ENCODE measurements at regions not wholly inside any gene's neighbourhood (a gene's known extent, or its start where the extent isn't known, plus 50 kb on each side); places are given as distances from the start of the nearest gene placed in this dataset.
"Not testable (repeated sequence)": the region's sequence is repeated elsewhere in the genome, so short reads cannot be mapped to it uniquely, and the experiment has no call there.

- no peak for DNase-seq (ENCODE audit: low read depth)
These were observed 96.2 kb upstream of the TSHZ3 start for GRCh38 chr19:31445406-31445805.

- DNase-seq (ENCODE audit: low read depth) = no peak
These were observed 99.0 kb upstream of the TSHZ3 start for GRCh38 chr19:31448221-31448657.

DNA sequence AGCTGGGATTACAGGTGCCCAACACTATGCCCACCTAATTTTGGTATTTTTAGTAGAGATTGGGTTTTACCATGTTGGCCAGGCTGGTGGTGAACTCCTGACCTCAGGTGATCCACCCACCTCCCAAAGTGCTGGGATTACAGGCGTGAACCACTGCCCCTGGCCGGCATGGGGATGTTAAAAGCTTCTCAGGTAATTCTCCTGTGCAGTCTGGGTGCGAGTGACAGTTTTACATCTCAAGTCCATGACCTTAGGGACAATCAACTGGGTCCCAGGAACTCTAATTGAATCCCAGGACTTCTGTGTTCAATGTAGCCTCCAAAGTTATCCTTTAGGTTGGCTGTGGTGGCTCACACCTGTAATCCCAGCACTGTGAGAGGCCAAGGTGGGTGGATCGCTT, 100.1 kb upstream of the TSHZ3 start:
- no peak for DNase-seq (ENCODE audit: low read depth)

- DNase-seq (ENCODE audit: low read depth) = no peak
These were observed 101.5 kb upstream of the TSHZ3 start for GRCh38 chr19:31450696-31451095.

- DNase-seq (ENCODE audit: low read depth) = no peak
These were observed 102.6 kb upstream of the TSHZ3 start for GRCh38 chr19:31451686-31452330.

DNA sequence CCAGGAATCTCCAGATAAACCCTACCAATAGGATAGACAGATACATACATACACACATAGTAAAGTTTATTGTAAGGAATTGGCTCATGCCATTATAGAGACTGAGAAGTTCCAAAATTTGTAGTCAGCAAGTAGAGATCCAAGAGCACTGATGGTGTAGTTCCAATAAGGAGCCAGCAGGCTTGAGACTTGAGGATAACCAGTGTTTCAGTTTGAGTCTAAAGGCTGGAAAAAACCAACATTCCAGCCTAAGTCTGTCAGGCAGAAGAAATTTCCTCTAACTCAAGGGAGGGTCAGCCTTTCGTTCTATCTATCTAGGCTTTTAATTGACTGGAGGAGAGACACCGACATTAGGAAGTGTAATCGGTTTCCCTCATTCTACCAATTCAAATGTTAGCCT, 110.2 kb upstream of the TSHZ3 start:
- DNase-seq (ENCODE audit: low read depth) = no peak

DNA sequence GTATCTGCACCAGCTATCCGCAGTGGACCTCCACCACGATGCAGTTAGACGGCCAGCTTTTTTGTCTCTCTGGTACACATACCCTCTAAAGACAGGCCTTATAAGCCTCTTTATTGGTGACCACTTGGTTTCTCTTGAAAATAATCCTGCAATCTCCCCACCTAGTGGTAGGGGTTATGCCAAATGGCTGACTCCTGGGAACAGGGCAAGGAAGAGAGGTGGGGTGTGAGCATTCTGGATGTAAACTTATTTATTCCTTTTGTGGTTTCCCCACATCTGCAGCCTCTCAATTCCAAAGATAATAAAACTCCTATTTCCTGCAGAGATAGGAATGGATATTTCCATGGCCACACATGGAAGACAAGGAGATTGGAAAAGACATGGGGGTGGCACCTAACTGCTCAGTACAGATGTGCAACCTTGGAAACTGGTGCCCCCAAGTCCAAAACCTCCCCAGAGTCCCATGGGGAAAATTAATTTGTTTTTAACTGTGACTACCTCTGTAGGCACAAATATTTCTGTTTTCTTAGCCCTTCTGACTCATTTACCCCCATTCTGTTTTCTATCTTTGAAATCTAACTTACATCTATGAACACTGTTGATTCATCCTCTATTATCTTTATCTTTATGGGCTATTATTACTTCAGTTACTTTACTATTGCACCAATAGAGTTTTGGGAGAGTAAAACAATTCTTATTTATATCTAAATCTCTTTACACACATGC, 112.7 kb upstream of the TSHZ3 start:
- no peak for DNase-seq (ENCODE audit: low read depth)

DNA sequence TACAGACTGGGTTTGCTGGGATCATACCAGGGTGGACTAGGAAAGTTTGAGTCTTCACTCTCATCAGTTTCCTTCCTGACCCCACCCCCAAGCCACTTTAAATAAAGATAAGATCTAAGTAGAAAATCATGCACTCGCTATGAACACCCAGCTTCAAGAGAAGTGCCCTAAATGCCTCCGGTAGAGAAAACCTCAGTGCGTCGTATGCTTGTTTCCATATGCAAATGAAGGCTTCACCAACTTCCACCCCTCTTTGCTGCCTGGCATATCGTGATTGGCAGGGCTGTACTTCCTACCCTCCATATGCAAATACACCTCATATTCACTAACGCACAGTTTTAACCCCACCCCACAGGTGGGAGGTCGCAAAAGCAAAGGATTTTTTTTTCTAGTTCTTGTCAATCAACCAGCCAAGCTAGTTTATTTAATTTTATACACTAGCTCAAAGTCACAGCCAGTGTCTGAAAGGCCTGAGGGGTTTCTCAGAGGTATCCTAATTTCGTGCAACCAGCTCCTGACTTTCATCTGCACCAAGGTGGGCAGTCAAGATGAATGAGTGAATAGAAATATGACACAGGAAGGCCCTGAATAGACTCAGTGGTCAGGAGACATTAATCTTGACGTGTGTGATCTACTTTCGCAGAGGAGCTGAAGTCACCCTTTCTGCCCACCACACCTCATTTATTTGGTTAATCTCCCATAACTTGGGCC, 121.1 kb upstream of the TSHZ3 start:
- no peak for DNase-seq (ENCODE audit: low read depth)

DNA sequence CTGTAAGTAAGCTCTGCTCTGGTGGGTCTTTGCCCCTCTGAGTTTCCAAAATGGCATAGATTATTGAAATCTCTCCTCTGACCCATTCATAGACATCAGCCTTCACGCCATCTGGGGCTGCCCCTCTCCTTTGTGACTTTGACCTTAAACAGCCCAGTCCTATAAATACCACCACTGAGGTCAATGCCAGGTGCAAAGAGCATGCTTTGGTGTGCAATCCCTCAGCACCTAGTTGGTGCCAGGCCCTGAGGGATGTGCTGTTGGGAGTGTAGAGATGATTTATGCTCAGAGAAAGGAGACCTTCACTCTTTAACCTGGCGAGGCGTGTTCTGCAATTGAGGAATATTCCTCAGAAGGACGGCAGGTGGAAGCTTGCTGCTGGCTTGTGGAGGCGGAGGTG, 121.7 kb upstream of the TSHZ3 start:
- DNase-seq (ENCODE audit: low read depth) = no peak

DNA sequence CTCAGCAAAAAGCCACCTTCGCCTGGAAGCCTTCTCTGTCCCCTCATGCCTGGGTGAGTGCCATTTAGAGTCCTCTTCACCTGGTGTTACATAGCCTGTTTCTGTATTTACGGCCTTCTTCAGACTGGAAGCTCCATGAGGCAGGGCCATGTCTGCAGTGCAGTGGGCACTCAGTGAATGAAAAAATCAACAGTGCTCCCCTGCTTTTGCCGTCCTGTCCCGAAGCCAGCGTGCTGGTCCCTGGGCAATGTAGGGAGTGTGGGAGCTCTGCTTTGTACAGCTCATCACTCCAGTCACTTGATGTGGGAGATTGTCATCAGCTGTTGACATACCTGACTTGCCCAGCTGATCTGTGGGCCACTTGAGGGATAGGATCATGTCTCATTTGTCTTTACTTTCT, 129.0 kb upstream of the TSHZ3 start:
- no peak for DNase-seq (ENCODE audit: low read depth)

DNA sequence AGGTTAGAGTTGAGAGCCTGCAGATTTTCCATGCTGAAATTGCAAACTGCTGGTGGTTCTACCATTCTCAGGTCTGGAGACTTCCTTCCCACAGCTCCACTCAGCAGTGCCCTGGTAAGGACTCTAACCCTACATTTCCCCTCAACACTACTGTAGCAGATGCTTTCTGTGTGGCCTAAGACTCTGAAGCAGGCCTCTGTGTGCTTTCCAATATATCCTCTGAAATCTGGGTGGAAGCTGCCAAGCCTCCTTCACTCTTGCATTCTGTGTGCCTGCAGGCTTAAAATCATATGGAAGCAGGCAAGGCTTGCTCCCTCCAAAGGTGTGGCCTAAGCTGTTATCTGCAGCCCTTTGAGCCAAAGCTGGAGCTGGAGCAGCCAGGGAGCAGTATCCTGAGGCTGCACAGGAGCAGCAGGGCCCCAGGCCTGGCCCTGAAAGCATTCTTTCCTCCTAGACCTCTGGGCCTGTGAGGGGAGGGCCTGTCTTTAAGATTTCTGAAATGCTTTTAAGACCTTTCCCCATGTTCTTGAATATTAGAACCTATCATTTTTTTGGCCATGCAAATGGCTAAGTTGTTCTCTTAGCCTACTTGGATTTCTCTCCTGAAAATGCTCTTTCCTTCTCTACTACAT, 134.1 kb upstream of the TSHZ3 start:
- DNase-seq (ENCODE audit: low read depth) = no peak

DNA sequence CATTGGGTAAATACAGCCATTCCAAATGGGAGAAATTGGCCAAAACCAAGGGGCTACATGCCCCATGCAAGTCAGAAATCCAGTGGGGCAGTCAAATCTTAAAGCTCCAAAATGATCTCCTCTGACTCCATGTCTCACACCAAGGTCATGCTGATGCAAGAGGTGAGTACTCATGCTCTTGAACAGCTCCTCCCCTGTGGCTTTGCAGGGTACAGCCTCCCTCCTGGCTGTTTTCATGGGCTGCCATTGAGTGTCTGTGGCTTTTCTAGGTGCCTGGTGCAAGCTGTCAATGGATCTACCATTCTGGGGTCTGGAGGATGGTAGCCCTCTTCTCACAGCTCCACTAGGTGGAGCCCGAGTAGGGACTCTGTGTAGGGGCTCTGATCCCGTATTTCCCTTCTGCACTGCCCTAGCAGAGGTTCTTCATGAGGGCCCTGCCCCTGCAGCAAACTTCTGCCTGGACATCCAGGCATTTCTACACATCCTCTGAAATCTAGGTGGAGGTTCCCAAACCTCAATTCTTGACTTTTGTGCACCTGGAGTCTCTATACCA, 135.7 kb upstream of the TSHZ3 start:
- DNase-seq (ENCODE audit: low read depth) = not testable (repeated sequence)

DNA sequence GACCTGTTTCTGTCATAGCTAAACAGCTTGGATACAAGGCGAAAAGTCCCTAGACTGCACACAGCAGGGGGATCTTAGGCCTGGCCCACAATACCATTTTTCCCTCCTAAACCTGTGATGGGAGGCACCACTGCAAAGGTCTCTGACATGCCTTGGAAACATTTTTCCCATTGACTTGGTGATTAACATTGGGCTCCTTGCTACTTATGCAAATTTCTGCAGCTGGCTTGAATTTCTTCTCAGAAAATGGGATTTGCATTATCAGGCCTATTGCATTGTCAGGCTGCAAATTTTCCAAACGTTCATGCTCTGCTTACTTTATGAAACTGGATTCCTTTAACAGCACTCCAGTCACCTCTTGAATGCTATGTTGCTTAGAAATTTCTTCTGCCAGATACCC, 136.2 kb upstream of the TSHZ3 start:
- DNase-seq (ENCODE audit: low read depth) = no peak

DNA sequence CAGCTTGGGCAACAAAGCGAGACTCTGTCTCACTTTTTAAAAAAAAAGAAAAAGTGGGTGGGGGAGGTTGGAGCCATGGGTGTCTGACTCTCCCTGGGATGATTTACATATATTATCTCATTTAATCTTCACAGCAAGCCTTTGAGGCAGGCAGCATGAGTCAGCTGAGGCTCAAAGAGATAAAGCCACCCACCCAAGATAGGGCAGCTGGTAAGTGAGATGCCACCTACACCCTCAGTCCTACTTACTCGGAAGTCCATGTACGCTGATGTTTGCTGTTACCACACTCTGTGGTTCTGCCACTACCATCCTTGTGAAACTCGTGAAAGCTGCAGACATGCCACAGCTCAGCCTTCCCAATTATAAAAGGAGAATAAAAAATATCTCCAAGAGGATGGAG, 142.0 kb upstream of the TSHZ3 start:
- DNase-seq (ENCODE audit: low read depth) = no peak

- DNase-seq (ENCODE audit: low read depth) = no peak
These were observed 142.8 kb upstream of the TSHZ3 start for GRCh38 chr19:31492050-31492449.

GRCh38 chr19:31496076-31496475, 146.8 kb upstream of the TSHZ3 start:
- no peak for DNase-seq (ENCODE audit: low read depth)

DNA sequence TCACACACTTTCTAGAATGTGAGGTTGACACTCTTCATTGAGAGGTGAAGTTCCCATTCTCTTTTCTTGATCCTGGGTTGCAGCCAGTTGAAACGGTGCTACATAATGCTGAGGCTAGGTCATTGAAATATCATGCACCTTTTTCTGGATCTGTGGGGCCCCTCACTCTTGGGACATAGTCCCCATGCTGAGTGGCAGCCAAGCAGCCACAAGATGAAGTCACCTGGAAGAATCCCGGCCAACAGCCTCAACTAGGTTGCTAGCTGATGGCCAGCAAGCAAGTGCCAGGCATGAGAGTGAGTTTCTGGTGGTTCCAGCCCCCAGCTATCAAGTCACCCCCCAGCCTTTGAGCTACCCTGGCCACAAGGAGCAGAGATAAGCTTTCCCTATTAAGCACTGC, 148.5 kb upstream of the TSHZ3 start:
- DNase-seq (ENCODE audit: low read depth) = no peak

DNA sequence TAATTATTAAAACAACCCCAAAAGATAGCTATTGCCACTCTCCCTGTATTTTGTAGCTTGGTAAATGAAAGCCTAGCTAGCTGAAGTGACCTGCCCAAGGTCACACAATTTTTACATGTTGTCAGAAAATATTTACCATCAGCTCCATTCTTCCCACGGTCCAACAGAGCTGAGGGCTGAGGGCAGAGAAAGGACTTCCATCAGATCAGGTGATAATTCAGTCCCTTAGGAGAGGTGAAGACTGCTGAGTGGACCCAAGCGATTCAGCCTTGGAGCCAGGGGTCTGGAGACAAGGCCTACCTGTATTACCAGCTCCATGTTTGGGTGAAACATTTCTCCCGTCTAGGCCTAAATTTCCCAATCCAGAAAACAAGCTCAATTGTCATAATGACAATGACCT, 149.5 kb upstream of the TSHZ3 start:
- DNase-seq (ENCODE audit: low read depth) = no peak

DNA sequence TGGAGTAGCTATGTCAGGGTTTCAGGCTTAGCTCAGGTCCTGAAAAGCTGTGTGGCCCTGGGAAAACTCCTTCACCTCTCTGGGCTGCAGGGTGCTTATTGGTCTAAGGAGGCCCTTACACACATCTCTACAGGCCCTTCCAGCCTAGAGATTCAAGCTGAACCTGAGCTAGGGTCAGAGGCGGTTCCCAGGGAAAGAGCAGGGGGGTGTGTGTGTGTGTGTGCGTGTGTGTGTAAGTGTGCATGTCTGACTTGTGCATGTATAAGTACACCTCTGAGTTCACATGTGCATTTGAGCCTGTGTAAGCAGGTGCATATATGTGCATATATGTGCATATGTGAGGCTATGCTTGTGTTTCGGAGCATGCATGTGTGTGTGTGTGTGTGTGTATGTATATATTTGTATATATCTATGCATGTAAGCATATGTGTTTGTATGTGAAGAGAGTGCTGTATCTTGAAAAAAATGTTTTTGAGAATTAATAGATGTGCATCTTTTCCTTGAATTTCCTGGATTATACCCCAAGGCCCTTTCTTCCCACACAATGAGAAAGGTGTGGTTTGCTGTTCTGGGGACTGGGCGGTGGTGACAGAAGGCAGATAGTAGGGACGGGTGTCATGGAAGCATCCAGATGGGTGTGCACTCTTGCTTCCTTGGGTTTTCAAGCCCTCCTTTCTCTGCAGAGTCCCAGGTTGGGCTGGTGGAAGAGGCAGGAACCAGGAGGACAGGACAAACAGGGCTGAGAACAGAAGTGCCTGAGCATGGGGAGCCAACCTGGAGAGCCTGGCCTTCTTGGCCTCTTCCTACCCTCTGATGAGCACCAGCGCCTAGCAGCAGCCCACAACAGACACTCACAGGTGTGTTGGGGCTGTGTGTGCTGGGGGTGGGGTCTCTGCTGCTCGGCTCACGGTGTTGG, 150.3 kb upstream of the TSHZ3 start:
- DNase-seq (ENCODE audit: low read depth) = no peak

DNA sequence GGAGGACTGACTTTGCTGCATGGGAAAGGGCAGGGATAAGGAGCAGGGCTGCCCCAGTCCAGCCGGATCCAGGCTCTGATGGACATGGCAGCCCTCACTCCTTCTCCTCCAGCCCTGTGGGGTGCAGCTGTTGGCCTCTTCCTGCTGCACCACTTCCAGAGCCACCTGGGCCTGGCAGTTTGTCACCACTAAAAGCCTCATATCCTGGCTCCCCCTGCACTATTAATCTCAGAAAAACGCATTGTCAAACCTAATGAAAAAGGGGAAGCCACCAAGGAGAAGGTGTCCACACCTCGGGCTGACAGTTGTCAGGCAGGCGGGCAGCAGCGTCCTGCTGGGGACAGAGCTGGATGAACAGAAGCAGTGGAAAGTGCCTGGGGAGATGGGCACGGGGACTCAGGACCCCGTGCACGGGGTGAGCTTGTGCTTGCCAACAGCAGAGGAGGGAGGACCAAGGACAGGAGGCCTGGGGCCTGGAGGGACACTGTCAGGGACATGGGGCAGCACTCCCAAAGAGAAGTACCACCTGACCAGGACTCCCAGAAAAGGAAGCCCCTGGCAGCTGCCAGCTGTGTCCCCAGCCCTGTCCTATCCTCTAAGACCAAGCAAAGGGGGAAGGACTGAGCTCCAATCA, 151.1 kb upstream of the TSHZ3 start:
- no peak for DNase-seq (ENCODE audit: low read depth)

DNA sequence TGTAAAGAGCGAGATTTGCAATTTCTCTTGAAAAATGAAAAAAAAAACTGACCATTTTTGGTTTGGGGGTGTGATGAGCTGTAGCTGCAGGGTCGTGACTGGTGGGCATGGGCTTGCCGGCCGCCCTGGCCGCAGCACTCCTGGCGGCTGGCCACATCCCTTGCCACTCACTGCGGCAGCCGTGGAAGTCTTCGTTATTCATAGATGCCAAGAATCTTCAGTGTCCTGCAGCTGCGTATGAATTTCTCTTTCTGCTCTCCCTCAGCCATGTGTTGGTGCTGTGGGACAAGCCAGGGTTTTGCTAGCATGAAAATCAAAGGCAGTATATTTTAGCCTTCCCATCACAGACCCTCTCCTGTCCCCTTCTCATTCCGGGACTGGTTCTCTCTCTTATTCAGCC, 151.7 kb upstream of the TSHZ3 start:
- DNase-seq (ENCODE audit: low read depth) = no peak
